H9 (cell line): ENCODE measurements at regions not wholly inside any gene's neighbourhood (a gene's known extent, or its start where the extent isn't known, plus 50 kb on each side); places are given as distances from the start of the nearest gene placed in this dataset.

ENCODE experiments used
- DNase-seq: peaks from one replicate; pipeline ENCODE4 v3.0.0-alpha.2; 2017
- H2AFZ ChIP-seq: one replicate; pipeline ENCODE4 v1.6.1; 2013; ENCODE audit warnings: mild to moderate bottlenecking, low read length, control low read depth, moderate library complexity
- H2AK5ac ChIP-seq: 2 replicates; pipeline ENCODE4 v1.6.1; 2013; ENCODE audit warnings: low read length, control low read depth, mixed read lengths; ENCODE audit not compliant: insufficient read length
- H2BK120ac ChIP-seq: one replicate; pipeline ENCODE4 v1.6.1; 2013; ENCODE audit warnings: low read depth, mild to moderate bottlenecking, low read length, control low read depth, inconsistent platforms; ENCODE audit not compliant: poor library complexity, severe bottlenecking
- H2BK12ac ChIP-seq: 2 replicates; pipeline ENCODE4 v1.6.1; 2013; ENCODE audit warnings: low read length, control low read depth, mixed read lengths, low read depth; ENCODE audit not compliant: insufficient read length
- H2BK15ac ChIP-seq: 2 replicates; pipeline ENCODE4 v1.6.1; 2013; ENCODE audit warnings: low read depth, low read length, control low read depth
- H2BK20ac ChIP-seq: one replicate; pipeline ENCODE4 v1.6.1; 2013; ENCODE audit warnings: low read depth, mild to moderate bottlenecking, low read length, control low read depth, inconsistent platforms; ENCODE audit not compliant: poor library complexity, severe bottlenecking
- H2BK5ac ChIP-seq: 2 replicates; pipeline ENCODE4 v1.6.1; 2013; ENCODE audit warnings: low read length, control low read depth, mixed read lengths; ENCODE audit not compliant: insufficient read length
- H3K14ac ChIP-seq: 2 replicates; pipeline ENCODE4 v1.6.1; 2013; ENCODE audit warnings: low read length, control low read depth; ENCODE audit not compliant: insufficient read depth
- H3K18ac ChIP-seq: 2 replicates; pipeline ENCODE4 v1.6.1; 2013; ENCODE audit warnings: low read depth, mild to moderate bottlenecking, mixed read lengths, low read length, control low read depth; ENCODE audit not compliant: insufficient read length
- H3K23ac ChIP-seq: 2 replicates; pipeline ENCODE4 v1.6.1; 2013; ENCODE audit warnings: low read length, control low read depth, mixed read lengths, low read depth; ENCODE audit not compliant: insufficient read length
- H3K23me2 ChIP-seq: 2 replicates; pipeline ENCODE4 v1.6.1; 2013; ENCODE audit warnings: low read depth, mild to moderate bottlenecking, mixed read lengths, low read length, control low read depth; ENCODE audit not compliant: insufficient read length, poor library complexity, severe bottlenecking
- H3K27ac ChIP-seq: 2 replicates; pipeline ENCODE4 v1.5.1; 2013; ENCODE audit warnings: low read length, control low read depth, mixed read lengths, low read depth; ENCODE audit not compliant: insufficient read length
- H3K27me3 ChIP-seq: 2 replicates; pipeline ENCODE4 v1.6.1; 2013; ENCODE audit warnings: low read length, control low read depth, inconsistent platforms; ENCODE audit not compliant: insufficient read depth
- H3K4ac ChIP-seq: 2 replicates; pipeline ENCODE4 v1.6.1; 2013; ENCODE audit warnings: low read depth, mild to moderate bottlenecking, control low read depth, inconsistent platforms, low read length, moderate library complexity
- H3K4me1 ChIP-seq: 2 replicates; pipeline ENCODE4 v1.6.1; 2013; ENCODE audit warnings: low read length, control low read depth, inconsistent platforms; ENCODE audit not compliant: insufficient read depth
- H3K4me2 ChIP-seq: 2 replicates; pipeline ENCODE4 v1.6.1; 2013; ENCODE audit warnings: low read length, control low read depth, mixed read lengths; ENCODE audit not compliant: insufficient read length, insufficient read depth
- H3K56ac ChIP-seq: 2 replicates; pipeline ENCODE4 v1.6.1; 2013; ENCODE audit warnings: low read depth, mild to moderate bottlenecking, mixed read lengths, low read length, control low read depth; ENCODE audit not compliant: insufficient read length
- H3K79me1 ChIP-seq: 2 replicates; pipeline ENCODE4 v1.6.1; 2013; ENCODE audit warnings: low read depth, mild to moderate bottlenecking, moderate library complexity, low read length, control low read depth, inconsistent platforms; ENCODE audit not compliant: insufficient read depth, poor library complexity, severe bottlenecking
- H3K79me2 ChIP-seq: 2 replicates; pipeline ENCODE4 v1.6.1; 2013; ENCODE audit warnings: low read length, control low read depth, inconsistent platforms; ENCODE audit not compliant: insufficient read depth
- H3K9ac ChIP-seq: 2 replicates; pipeline ENCODE4 v1.6.1; 2013; ENCODE audit warnings: low read length, control low read depth, mixed read lengths; ENCODE audit not compliant: insufficient read length; ENCODE audit errors: extremely low read depth
- H3K9me3 ChIP-seq: one replicate; pipeline ENCODE4 v1.6.1; 2013; ENCODE audit warnings: low read depth, low read length, inconsistent platforms; ENCODE audit not compliant: control insufficient read depth
- H3T11ph ChIP-seq: one replicate; pipeline ENCODE4 v1.6.1; 2013; ENCODE audit warnings: mild to moderate bottlenecking, low read length, control low read depth, inconsistent platforms
- H4K20me1 ChIP-seq: one replicate; pipeline ENCODE4 v1.6.1; 2013; ENCODE audit not compliant: control insufficient read depth, insufficient read length, insufficient read depth
- H4K5ac ChIP-seq: 2 replicates; pipeline ENCODE4 v1.6.1; 2013; ENCODE audit warnings: low read depth, mild to moderate bottlenecking, mixed read lengths, low read length, control low read depth; ENCODE audit not compliant: insufficient read length
- H4K8ac ChIP-seq: replicated peaks from 2 replicates; pipeline ENCODE4 v1.6.1; 2013; ENCODE audit warnings: low read length, control low read depth, mixed read lengths, low read depth; ENCODE audit not compliant: insufficient read length
- H4K91ac ChIP-seq: 2 replicates; pipeline ENCODE4 v1.6.1; 2013; ENCODE audit warnings: low read depth, mild to moderate bottlenecking, moderate library complexity, mixed read lengths, low read length, control low read depth; ENCODE audit not compliant: insufficient read length
- H3K27ac Mint-ChIP-seq, 3 experiments: 2 replicates in 2 of 3; 3 replicates in 1 of 3; pipeline ENCODE4 v1.8.0; 2020 to 2021; ENCODE audit warnings: mixed read lengths in 3 of 3, mild to moderate bottlenecking in 1 of 3, moderate library complexity in 1 of 3
- H3K27me3 Mint-ChIP-seq: 2 replicates; pipeline ENCODE4 v1.8.0; 2021; ENCODE audit warnings: low read depth, mild to moderate bottlenecking, moderate library complexity, mixed read lengths
- H3K36me3 Mint-ChIP-seq, 3 experiments: 2 replicates in 2 of 3; 3 replicates in 1 of 3; pipeline ENCODE4 v1.8.0; 2020 to 2021; ENCODE audit warnings: low read depth in 3 of 3, mixed read lengths in 3 of 3; ENCODE audit not compliant: insufficient read depth in 1 of 3
- H3K4me1 Mint-ChIP-seq, 2 experiments: 2 replicates each; pipeline ENCODE4 v1.8.0; 2020; ENCODE audit warnings: mixed read lengths in 2 of 2
- H3K4me3 Mint-ChIP-seq, 2 experiments: 2 replicates in 1 of 2; 3 replicates in 1 of 2; pipeline ENCODE4 v1.8.0; 2020 to 2021; ENCODE audit warnings: mild to moderate bottlenecking in 2 of 2, mixed read lengths in 2 of 2, moderate library complexity in 1 of 2
- H3K9me3 Mint-ChIP-seq, 2 experiments: 2 replicates in 1 of 2; 3 replicates in 1 of 2; pipeline ENCODE4 v1.8.0; 2020; ENCODE audit warnings: mild to moderate bottlenecking in 2 of 2, mixed read lengths in 2 of 2, moderate library complexity in 1 of 2
- WGBS: extraction: QIAGEN DNeasy Blood & Tissue Kit; methylation state at CpG from one replicate; pipeline ENCODE4 v1.1.7; 2013; ENCODE audit warnings: missing lambda C conversion rate, low lambda C conversion rate, mixed read lengths; ENCODE audit not compliant: insufficient read length; ENCODE audit errors: extremely low coverage; 5-methylcytosine and 5-hydroxymethylcytosine counted together
- TF ChIP-seq, protein P1 (sequence below): fragments of 200-600 bp; sonication (generic); conservative IDR thresholded peaks from 3 replicates; pipeline ENCODE4 v1.8.0; 2021; ENCODE audit warnings: antibody characterized with exemption, mild to moderate bottlenecking

DNA sequence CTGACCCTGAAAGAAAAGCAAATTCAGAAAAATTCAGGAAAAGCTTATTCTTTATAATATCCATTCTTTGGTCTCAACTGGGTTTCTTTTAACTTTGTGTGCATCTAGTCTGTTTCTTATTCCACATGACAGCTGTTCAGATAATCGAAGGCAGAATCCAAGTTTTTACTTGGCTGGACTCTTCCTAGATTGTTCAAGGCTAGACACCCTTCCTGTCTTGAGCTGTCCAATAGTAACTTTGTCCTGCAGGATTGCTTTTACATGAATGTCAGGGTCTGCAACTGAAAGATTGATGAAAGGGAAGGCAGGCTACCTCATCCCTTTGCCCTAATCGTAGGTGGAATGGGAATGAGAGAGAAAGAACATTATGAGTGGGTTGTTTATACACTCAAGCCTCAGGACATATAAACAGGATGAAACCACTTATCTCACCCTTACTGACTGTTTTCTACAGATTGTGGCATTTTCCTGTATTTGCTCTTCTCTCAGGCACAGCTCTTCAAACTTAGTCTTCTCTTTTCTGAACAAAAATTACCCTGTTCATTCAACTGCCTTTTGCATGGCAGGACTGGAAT lies 76.9 kb downstream of the LEPR start:
- Histone ChIP-seq H3K9me3 (no peaks in the 10 kb centered on the region), H3K14ac (no peak overlapping the region), H2AFZ (no peak overlapping the region), H3K18ac (no peak overlapping the region), H4K20me1 (no peaks in the 10 kb centered on the region), H3T11ph (no peak overlapping the region), H3K23me2 (no peaks in the 10 kb centered on the region), H2BK5ac (no peak overlapping the region), H3K9ac (no peak overlapping the region), H3K4ac (no peak overlapping the region), H3K79me1 (no peaks in the 10 kb centered on the region), H3K27ac (no peak overlapping the region), H3K4me1 (no peaks in the 10 kb centered on the region), H2BK15ac (no peak overlapping the region), H3K56ac (no peak overlapping the region), H3K4me2 (no peak overlapping the region), H2BK20ac (no peak overlapping the region), H3K27me3 (no peaks in the 10 kb centered on the region), H4K5ac (no peak overlapping the region), H2BK120ac (no peak overlapping the region), H4K91ac (no peak overlapping the region), H2BK12ac (no peak overlapping the region), H3K23ac (no peak overlapping the region), H4K8ac (no peak overlapping the region), H2AK5ac (no peak overlapping the region), H3K79me2 (no peaks in the 10 kb centered on the region)
- WGBS: no CpG with 5 or more reads among the region's 2 CpGs
- TF ChIP-seq, protein P1, sequence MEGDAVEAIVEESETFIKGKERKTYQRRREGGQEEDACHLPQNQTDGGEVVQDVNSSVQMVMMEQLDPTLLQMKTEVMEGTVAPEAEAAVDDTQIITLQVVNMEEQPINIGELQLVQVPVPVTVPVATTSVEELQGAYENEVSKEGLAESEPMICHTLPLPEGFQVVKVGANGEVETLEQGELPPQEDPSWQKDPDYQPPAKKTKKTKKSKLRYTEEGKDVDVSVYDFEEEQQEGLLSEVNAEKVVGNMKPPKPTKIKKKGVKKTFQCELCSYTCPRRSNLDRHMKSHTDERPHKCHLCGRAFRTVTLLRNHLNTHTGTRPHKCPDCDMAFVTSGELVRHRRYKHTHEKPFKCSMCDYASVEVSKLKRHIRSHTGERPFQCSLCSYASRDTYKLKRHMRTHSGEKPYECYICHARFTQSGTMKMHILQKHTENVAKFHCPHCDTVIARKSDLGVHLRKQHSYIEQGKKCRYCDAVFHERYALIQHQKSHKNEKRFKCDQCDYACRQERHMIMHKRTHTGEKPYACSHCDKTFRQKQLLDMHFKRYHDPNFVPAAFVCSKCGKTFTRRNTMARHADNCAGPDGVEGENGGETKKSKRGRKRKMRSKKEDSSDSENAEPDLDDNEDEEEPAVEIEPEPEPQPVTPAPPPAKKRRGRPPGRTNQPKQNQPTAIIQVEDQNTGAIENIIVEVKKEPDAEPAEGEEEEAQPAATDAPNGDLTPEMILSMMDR: no peak
- no peak for DNase-seq
- no peaks in the 10 kb centered on the region; the same call in 1 of the 2 replicates for H3K27me3 Mint-ChIP-seq
- H3K4me3 Mint-ChIP-seq: no peak overlapping the region
- no peak overlapping the region for H3K27ac Mint-ChIP-seq
- no peaks in the 10 kb centered on the region for H3K36me3 Mint-ChIP-seq
- H3K9me3 Mint-ChIP-seq: no peaks in the 10 kb centered on the region
- H3K4me1 Mint-ChIP-seq: no peaks in the 10 kb centered on the region
